Stimulated activated CD4-positive, alpha-beta T cell treated with anti-CD3 and anti-CD28 coated beads, Interleukin-2, amount 100 ng/mL, for 4 hours (primary cell): ENCODE measurements at regions not wholly inside any gene's neighbourhood (a gene's known extent, or its start where the extent isn't known, plus 50 kb on each side); places are given as distances from the start of the nearest gene placed in this dataset.
"Not testable (repeated sequence)": the region's sequence is repeated elsewhere in the genome, so short reads cannot be mapped to it uniquely, and the experiment has no call there.

ENCODE experiments used
- DNase-seq: peaks from one replicate; pipeline ENCODE4 v3.0.0-alpha.2; 2020; ENCODE audit warnings: low read depth

GRCh38 chr13:79870766-79871165, 389.8 kb downstream of the NDFIP2 start:
- no peak for DNase-seq

- no peak for DNase-seq
Observed at GRCh38 chr13:79870123-79870522, 389.2 kb downstream of the NDFIP2 start.

- DNase-seq = no peak
Observed at GRCh38 chr13:79869326-79869725, 388.4 kb downstream of the NDFIP2 start.

- DNase-seq = no peak
Observed at GRCh38 chr13:79867254-79867653, 386.3 kb downstream of the NDFIP2 start.

DNA sequence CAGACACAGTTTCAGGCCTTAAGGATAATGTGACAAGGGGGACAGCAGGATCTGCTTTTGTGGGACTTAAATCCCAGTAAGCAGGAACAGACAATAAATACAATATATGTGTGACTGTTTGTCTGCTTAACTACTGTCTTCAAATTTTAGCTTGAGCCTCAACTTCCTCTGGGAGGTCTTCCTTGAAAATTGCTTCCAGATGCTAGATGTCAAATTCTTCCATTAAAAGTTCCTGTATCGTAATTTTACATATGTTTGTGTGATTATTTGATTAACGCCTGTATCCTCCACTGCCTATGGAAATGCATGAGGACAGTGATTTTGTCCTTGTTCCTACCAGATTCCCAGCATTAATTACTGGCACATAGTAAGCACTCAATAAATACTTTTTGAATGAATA, 385.5 kb downstream of the NDFIP2 start:
- no peak for DNase-seq

GRCh38 chr13:79862515-79862914, 381.6 kb downstream of the NDFIP2 start:
- no peak for DNase-seq

DNA sequence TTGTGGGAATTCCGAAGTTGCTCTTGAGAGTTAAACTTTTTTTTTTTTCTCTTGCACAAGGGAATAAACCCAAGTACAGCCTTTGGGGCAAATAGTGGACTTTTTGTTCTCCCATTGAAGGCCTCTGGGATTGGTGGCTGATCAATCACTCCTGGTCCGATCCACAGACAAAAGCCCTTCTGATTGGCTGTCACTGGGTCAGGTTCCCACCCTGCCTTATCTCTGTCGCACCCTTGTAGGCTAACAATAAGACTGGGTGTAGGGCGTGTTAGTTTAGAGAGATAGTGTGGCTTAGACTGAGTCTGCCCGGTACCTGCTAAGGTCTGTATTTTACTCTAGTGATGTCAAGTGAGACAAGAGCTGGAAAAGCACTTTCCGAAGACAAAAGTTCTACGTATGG, 380.8 kb downstream of the NDFIP2 start:
- no peak for DNase-seq

DNA sequence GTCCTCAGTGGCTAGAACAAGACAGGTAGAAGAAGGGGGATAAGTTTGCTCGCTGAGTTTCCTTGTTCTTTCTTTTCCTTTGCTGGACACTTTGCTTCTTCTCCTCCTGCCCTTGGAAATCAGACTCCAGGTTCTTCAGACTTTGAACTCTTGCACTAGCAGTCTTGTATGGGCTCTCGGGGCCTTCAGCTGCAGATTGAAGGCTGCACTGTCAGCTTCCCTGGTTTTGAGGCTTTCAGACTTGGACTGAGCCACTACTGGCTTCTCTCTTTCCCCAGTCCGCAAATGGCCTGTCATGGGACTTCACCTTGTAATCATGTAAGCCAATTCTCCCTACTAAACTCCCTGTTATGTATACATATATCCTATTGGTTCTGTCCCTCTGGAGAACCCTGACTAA, 379.8 kb downstream of the NDFIP2 start:
- no peak for DNase-seq

DNA sequence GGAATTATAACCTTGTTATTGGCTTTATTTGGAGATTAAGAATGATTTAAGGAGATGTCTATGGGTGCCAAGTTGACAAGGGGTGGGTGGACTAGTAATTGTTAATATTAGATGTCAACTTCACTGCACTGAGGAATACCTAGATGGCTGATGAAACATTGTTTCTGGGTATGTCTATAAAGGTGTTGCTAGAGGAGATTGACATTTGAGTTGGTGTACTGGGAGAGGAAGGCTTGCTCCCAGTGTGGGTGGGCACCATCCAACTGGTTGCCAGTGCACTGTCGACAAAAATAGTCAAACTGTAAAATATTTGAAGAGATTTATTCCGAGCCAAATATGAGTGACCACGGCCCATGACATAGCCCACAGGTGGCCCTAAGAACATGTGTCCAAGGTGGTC, 378.8 kb downstream of the NDFIP2 start:
- DNase-seq = no peak

GRCh38 chr13:79853251-79853650, 372.3 kb downstream of the NDFIP2 start:
- DNase-seq = no peak

DNA sequence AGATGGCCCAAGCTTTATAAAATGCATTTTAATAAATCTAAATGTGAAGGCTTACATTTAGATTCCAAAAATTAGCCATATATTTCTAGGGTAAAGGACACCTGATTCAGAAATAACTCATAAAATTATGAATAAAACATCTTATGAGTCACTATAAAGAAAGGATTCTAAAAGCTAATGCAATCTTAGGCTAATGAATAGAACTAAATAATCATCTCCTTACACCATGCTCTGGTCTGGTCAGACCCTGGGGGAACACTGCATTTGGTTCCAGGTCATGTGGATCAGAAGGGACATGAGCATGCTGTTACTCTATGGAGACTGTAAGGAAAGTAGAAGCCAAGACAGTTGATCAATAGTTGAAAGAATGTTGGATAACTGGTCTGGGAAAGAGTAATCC, 370.4 kb downstream of the NDFIP2 start:
- DNase-seq = no peak

DNA sequence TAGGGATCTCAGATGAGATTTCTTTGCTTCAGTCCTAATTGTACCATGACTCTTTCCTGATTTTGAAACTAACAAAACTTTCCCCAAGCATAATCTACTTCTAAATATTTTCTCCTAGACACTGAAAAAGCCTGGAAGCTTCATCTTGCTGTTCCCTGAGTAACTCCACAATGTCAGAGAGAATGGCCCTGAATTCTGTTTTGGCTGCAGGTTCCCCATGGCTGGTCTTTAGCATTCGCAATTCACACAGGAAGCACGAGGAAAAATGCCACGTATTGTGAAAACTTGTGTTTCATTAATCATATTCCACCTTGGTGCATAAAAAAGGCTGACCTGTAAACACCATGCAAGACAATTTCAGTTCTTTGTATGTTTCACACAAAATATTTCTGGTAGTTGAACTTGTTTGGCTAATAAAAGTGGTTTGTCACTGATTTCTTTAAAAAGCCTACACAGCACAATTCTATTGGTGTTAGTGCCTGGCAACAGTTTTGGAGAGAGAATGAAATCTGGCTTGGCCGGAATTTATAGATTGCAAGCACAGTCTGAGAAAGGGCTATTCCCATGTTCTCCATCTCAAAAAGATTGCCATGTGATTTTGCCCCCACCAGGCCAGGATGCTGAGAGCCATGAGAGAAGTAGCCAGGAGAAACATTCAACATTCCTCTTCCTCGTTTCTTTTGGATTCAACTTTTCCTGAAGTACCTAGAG, 367.1 kb downstream of the NDFIP2 start:
- DNase-seq = no peak

- no peak for DNase-seq
Observed at GRCh38 chr13:79846386-79846785, 365.4 kb downstream of the NDFIP2 start.

- no peak for DNase-seq
Observed at GRCh38 chr13:79837741-79838450, 356.9 kb downstream of the NDFIP2 start.

DNA sequence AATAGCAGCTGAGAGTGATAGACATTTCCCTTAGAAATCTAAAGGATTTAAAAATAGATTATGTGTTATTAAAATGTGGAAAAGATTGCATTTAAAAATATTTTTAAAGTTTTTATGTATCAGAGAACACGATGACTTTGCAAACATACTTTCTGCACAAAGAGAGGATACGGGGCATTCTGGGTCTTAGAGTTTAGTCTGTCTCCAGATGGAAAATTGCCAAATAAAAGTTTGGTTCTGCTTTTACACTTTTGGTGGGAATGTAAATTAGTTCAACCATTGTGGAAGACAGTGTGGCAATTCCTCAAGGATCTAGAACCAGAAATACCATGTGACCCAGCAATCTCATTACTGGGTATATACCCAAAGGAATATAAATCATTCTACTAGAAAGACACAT, 355.2 kb downstream of the NDFIP2 start:
- DNase-seq = not testable (repeated sequence)

DNA sequence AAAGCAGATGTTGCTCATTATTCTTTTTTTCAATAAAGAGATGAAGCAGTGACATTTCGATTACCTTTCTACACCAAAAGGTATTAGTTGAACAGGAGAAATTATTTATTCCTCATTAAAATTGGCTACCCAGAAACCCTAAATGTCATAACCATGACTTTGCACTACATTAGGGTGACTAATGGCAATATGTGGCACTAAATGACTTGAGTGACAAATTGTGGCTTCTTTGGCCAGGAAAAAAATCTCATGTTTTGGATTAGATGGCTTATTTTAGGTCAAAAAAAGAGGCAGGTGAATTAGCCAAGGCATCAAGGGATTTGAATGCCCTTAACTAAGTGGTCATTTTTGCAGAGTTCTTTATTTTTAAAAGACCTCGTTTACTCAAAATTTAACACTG, 353.9 kb downstream of the NDFIP2 start:
- DNase-seq = no peak

DNA sequence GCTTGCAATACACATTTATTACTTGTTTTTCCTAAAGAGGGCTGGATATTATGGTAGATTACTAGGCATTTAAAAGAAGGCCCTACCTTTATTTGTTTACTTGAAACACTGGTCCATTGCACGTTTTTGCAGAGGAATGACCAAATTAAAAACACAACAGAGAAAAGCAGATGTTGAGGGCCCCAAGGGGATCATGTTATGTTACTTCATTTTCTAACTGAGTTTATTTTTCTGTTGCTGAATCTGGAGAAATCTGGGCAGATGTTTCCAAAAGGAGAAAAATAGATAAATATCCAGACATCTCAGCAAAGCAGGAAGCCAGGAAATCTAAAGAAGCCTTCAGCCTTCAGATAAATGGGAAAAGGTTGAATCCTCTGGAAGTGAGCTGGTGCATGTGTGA, 353.0 kb downstream of the NDFIP2 start:
- DNase-seq = no peak

DNA sequence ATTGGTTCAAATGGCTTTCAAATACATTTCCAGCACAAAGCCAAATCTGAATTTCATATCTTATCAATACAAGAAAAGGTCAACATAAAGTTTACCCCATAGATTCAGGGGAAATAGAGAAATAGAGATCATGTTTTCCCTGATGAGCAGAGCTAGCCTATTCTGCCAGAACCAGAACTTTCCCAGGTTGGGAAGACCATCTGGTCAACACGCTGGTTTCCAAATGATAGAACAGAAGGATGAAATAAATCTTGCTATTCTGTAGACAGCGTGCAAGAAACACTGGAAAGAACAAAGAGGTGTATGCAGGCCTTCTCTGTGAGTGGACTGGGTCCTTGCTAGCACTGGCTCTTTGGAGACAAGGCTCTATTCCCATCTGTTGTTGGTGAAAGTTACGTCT, 350.6 kb downstream of the NDFIP2 start:
- DNase-seq = no peak

DNA sequence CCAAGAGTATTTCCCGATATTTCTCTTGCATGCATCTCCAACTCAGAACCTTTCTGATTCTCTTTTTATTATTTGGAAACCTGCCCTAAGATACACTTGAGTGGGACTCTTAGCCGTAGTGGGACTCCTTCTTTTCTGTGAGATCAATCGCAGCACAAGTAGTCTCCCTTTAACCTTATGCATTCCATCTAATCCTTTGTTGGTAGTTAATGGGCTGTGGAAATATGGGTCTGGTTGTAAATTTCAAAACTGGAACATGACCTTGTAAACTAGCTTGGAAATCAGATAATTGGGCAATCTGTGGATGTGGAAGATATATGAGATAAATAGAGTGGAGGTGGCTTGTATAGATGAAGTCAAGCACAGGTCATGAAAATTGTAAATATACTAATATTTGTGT, 350.0 kb downstream of the NDFIP2 start:
- DNase-seq = no peak

- DNase-seq = no peak
Observed at GRCh38 chr13:79830426-79830825, 349.5 kb downstream of the NDFIP2 start.

- DNase-seq = no peak
Observed at GRCh38 chr13:79829880-79830279, 348.9 kb downstream of the NDFIP2 start.

DNA sequence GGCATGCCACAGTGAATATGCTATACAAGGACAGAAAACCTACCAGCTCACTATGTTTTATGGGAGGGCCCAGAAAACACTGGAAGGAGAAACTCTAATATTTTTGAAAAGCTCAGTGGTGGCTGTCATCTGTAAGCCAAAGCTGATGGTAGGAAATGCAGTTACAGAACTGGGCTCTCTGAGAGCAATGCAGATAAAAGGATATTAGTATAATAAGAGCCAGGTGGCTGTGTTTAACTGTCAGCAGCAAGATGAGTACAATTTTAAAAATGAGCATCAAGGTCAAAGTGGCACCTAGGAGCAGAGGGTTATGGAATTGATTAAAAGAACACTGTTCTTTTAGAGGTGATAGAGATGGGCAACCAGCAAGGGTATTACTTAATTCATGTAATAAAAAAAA, 345.0 kb downstream of the NDFIP2 start:
- DNase-seq = no peak

- DNase-seq = no peak
Observed at GRCh38 chr13:79815041-79815440, 334.1 kb downstream of the NDFIP2 start.
